HepG2 (cell line): ENCODE measurements at regions not wholly inside any gene's neighbourhood (a gene's known extent, or its start where the extent isn't known, plus 50 kb on each side); places are given as distances from the start of the nearest gene placed in this dataset.

ENCODE experiments used
- CHD2 ChIP-seq: IDR thresholded peaks from 2 replicates; pipeline ENCODE4 v1.6.1; 2011; ENCODE audit warnings: low read depth, low read length, improper control_type of control experiment
- FOXO1 ChIP-seq: sonication (generic); formaldehyde crosslinking; IDR thresholded peaks from 2 replicates; pipeline ENCODE4 v1.4.0; 2020; ENCODE audit warnings: missing genetic modification reagents
- GLI4 ChIP-seq: sonication (generic); formaldehyde crosslinking; IDR thresholded peaks from 2 replicates; pipeline ENCODE4 v1.5.1; 2020; ENCODE audit warnings: missing genetic modification reagents, mild to moderate bottlenecking, moderate library complexity, borderline replicate concordance
- MAFK ChIP-seq, 2 experiments: IDR thresholded peaks in 1 of 2; conservative IDR thresholded peaks in 1 of 2; 2 replicates each; pipeline ENCODE4 v1.6.1; 2011; ENCODE audit warnings: improper control_type of control experiment in 2 of 2, low read length in 2 of 2
- PHF8 ChIP-seq: sonication (generic); formaldehyde crosslinking; IDR thresholded peaks from 2 replicates; pipeline ENCODE4 v1.5.0; 2020; ENCODE audit warnings: missing genetic modification reagents
- PRDM4 ChIP-seq: sonication (generic); formaldehyde crosslinking; IDR thresholded peaks from 2 replicates; pipeline ENCODE4 v1.9.0; 2021; ENCODE audit warnings: missing genetic modification reagents, borderline replicate concordance
- PTBP1 ChIP-seq: fragments of 200-400 bp; formaldehyde crosslinking; IDR thresholded peaks from 2 replicates; pipeline ENCODE4 v1.6.1; 2018; ENCODE audit warnings: low read length, low read depth; ENCODE audit not compliant: poor library complexity, severe bottlenecking
- ZKSCAN1 ChIP-seq: fragments of 150-350 bp; IDR thresholded peaks from 2 replicates; pipeline ENCODE4 v1.6.1; 2014; ENCODE audit warnings: low read length
- ZNF629 ChIP-seq: sonication (generic); formaldehyde crosslinking; conservative IDR thresholded peaks from 2 replicates; pipeline ENCODE4 v1.5.0; 2020; ENCODE audit warnings: missing genetic modification reagents

- TF ChIP-seq CHD2 (no peak), ZKSCAN1 (no peak), MAFK (conservative IDR thresholded peaks at IDR 0.05 in 1 of 2, IDR thresholded peaks at IDR 0.05 in 1 of 2; ENCODE audit: low read length in 2 of 2) (no peak), PHF8 (CRISPR knock-in tag) (no peak), PTBP1 (no peak), PRDM4 (CRISPR knock-in tag) (no peak), GLI4 (CRISPR knock-in tag) (no peak), ZNF629 (CRISPR knock-in tag) (no peak), FOXO1 (CRISPR knock-in tag) (no peak)
Observed at GRCh38 chr12:58026426-58026825, 85.1 kb downstream of the ATP23 start.
